Neural progenitor cell (in vitro differentiated cells): ENCODE measurements at regions not wholly inside any gene's neighbourhood (a gene's known extent, or its start where the extent isn't known, plus 50 kb on each side); places are given as distances from the start of the nearest gene placed in this dataset.

Experiments used
- DNase-seq: peaks from one replicate; pipeline ENCODE4 v3.0.0-alpha.2; 2016; ENCODE audit warnings: low spot score
- H2AFZ ChIP-seq: fragments of 200-600 bp; sonication (generic); replicated peaks from 2 replicates; pipeline ENCODE4 v1.6.1; 2016; ENCODE audit warnings: antibody characterized with exemption
- H3F3A ChIP-seq: fragments of 200-600 bp; sonication (generic); 2 replicates; pipeline ENCODE4 v1.6.1; 2016; ENCODE audit warnings: antibody characterized with exemption, low read depth
- H3K27ac ChIP-seq: fragments of 200-600 bp; sonication (generic); 2 replicates; pipeline ENCODE4 v1.5.1; 2016; ENCODE audit warnings: mild to moderate bottlenecking
- H3K27me3 ChIP-seq: fragments of 200-600 bp; sonication (generic); 2 replicates; pipeline ENCODE4 v1.6.1; 2016; ENCODE audit warnings: mild to moderate bottlenecking, moderate library complexity
- H3K36me3 ChIP-seq: fragments of 200-600 bp; sonication (generic); 2 replicates; pipeline ENCODE4 v1.5.1; 2016
- H3K4me1 ChIP-seq: fragments of 200-600 bp; sonication (generic); 2 replicates; pipeline ENCODE4 v1.6.1; 2016; ENCODE audit warnings: mixed run types
- H3K4me2 ChIP-seq: fragments of 200-600 bp; sonication (generic); 2 replicates; pipeline ENCODE4 v1.6.1; 2016
- H3K4me3 ChIP-seq: fragments of 200-600 bp; sonication (generic); 2 replicates; pipeline ENCODE4 v1.5.1; 2016
- H3K79me2 ChIP-seq: fragments of 200-600 bp; sonication (generic); 2 replicates; pipeline ENCODE4 v1.6.1; 2016; ENCODE audit warnings: low read depth
- H3K9ac ChIP-seq: fragments of 200-600 bp; sonication (generic); 2 replicates; pipeline ENCODE4 v1.6.1; 2016
- H3K9me3 ChIP-seq: fragments of 200-600 bp; sonication (generic); 2 replicates; pipeline ENCODE4 v1.5.1; 2016; ENCODE audit warnings: low read depth
- H4K20me1 ChIP-seq: fragments of 200-600 bp; sonication (generic); 2 replicates; pipeline ENCODE4 v1.6.1; 2016; ENCODE audit warnings: low read depth
- H3K27ac Mint-ChIP-seq: 3 replicates; pipeline ENCODE4 v1.8.0; 2021; ENCODE audit warnings: mixed read lengths
- H3K27me3 Mint-ChIP-seq: 2 replicates; pipeline ENCODE4 v1.8.0; 2022; ENCODE audit warnings: low read depth, mild to moderate bottlenecking, inconsistent platforms, moderate library complexity, mixed read lengths; ENCODE audit not compliant: insufficient read depth
- H3K36me3 Mint-ChIP-seq: 3 replicates; pipeline ENCODE4 v1.8.0; 2021; ENCODE audit warnings: mixed read lengths
- H3K4me1 Mint-ChIP-seq: 3 replicates; pipeline ENCODE4 v1.8.0; 2021; ENCODE audit warnings: mixed read lengths
- H3K4me3 Mint-ChIP-seq: 3 replicates; pipeline ENCODE4 v1.8.0; 2021; ENCODE audit warnings: mild to moderate bottlenecking, moderate library complexity, mixed read lengths
- H3K9me3 Mint-ChIP-seq: 3 replicates; pipeline ENCODE4 v1.8.0; 2020; ENCODE audit warnings: mixed read lengths
- CTCF ChIP-seq: fragments of 200-600 bp; sonication (generic); IDR thresholded peaks from 2 replicates; pipeline ENCODE4 v1.5.1; 2017; ENCODE audit warnings: antibody characterized with exemption, mild to moderate bottlenecking
- EZH2 ChIP-seq: fragments of 200-600 bp; sonication (generic); IDR thresholded peaks from 2 replicates; pipeline ENCODE4 v1.6.1; 2017; ENCODE audit warnings: antibody characterized with exemption, mild to moderate bottlenecking, moderate library complexity
- EZH2phosphoT487 ChIP-seq: fragments of 200-600 bp; sonication (generic); IDR thresholded peaks from 2 replicates; pipeline ENCODE4 v1.6.1; 2017; ENCODE audit warnings: antibody characterized with exemption

- Histone ChIP-seq H2AFZ (no peak overlapping the region), H4K20me1 (no peaks in the 10 kb centered on the region), H3K36me3 (no peaks in the 10 kb centered on the region), H3K27ac (no peak overlapping the region), H3K79me2 (no peaks in the 10 kb centered on the region), H3K4me1 (no peaks in the 10 kb centered on the region), H3K27me3 (no peaks in the 10 kb centered on the region), H3K4me3 (no peak overlapping the region), H3F3A (no peaks in the 10 kb centered on the region), H3K9me3 (no peaks in the 10 kb centered on the region), H3K9ac (no peak overlapping the region), H3K4me2 (no peak overlapping the region)
- no peaks in the 10 kb centered on the region for H3K4me1 Mint-ChIP-seq
- no peak overlapping the region for H3K4me3 Mint-ChIP-seq
- no peak for DNase-seq
- H3K27me3 Mint-ChIP-seq: no peaks in the 10 kb centered on the region
- TF ChIP-seq EZH2phosphoT487: no peak
- no peak for TF ChIP-seq EZH2
- TF ChIP-seq CTCF: no peak
- no peak overlapping the region for H3K27ac Mint-ChIP-seq
- H3K9me3 Mint-ChIP-seq: peaks cover 2% of the 10 kb centered on the region
- H3K36me3 Mint-ChIP-seq: no peaks in the 10 kb centered on the region
Measured at GRCh38 chr15:61281328-61281727, 52.2 kb upstream of the RORA start.
